Retinal pigment epithelial cell (primary cell): ENCODE measurements at regions not wholly inside any gene's neighbourhood (a gene's known extent, or its start where the extent isn't known, plus 50 kb on each side); places are given as distances from the start of the nearest gene placed in this dataset.

Experiments used
- DNase-seq: peaks from one replicate; pipeline ENCODE4 v3.0.0-alpha.2; 2010; ENCODE audit warnings: low read depth
- H3K4me3 ChIP-seq: 2 replicates; pipeline ENCODE4 v1.5.1; 2011; ENCODE audit warnings: mild to moderate bottlenecking, low read length, control low read depth, moderate library complexity
- TF ChIP-seq, protein P1 (sequence below): conservative IDR thresholded peaks from 2 replicates; pipeline ENCODE4 v1.5.1; 2011; ENCODE audit warnings: low read depth, low read length, control low read depth, inconsistent platforms

DNA sequence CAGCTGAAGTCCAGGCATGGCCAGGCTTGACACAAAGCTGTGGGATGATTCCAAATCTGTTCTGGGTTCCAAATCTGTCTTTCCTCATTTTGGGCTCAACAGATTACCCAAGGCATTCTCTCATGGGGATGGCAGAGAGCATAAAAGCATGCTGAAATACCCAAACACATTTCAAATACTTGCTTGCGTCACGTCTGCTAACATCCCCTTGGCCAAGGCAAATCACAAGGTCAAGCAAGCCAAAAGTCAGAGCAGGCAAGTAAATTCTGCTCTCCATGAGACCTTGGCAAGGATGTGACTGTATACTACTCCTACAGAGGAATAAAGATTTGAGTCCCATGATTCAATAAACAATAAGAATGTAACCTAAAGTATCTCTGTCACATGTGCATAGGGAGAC, 306.7 kb downstream of the EPB41L4A start:
- TF ChIP-seq, protein P1, sequence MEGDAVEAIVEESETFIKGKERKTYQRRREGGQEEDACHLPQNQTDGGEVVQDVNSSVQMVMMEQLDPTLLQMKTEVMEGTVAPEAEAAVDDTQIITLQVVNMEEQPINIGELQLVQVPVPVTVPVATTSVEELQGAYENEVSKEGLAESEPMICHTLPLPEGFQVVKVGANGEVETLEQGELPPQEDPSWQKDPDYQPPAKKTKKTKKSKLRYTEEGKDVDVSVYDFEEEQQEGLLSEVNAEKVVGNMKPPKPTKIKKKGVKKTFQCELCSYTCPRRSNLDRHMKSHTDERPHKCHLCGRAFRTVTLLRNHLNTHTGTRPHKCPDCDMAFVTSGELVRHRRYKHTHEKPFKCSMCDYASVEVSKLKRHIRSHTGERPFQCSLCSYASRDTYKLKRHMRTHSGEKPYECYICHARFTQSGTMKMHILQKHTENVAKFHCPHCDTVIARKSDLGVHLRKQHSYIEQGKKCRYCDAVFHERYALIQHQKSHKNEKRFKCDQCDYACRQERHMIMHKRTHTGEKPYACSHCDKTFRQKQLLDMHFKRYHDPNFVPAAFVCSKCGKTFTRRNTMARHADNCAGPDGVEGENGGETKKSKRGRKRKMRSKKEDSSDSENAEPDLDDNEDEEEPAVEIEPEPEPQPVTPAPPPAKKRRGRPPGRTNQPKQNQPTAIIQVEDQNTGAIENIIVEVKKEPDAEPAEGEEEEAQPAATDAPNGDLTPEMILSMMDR: no peak
- DNase-seq: no peak
- no peak overlapping the region for H3K4me3 ChIP-seq

DNA sequence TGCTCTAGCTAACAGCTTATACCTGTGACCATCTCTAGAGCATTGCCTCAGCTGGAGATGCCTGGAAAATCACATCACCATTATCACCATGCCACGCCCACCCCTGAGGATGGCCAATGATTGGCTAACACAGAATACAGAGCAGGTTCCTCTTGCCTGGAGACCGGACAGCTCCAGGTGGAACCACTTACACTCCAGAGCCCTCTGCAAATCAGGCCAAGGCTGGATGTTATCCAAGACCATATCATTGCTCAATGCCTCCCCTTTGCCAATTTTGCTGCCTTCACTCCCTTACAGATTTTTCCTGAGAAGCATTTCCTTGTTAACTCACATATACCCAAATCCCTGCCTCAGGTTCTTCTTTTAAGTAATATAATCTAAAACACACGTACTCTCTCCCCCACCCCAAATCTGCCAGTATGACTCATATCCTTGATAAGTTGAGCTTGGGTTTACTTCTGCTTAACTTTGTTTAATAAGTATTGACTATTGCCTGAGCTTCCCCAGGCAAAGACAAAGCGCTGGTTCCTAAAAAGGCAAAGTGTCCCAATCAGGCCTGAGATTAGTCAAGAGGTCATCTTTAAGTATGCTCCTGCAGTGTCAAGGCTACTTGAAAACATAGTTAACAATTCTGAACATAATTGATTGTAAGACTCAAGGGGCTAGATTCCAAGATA, 309.6 kb downstream of the EPB41L4A start:
- TF ChIP-seq, protein P1: no peak
- no peak overlapping the region for H3K4me3 ChIP-seq
- peak; percentile 35 for DNase-seq

DNA sequence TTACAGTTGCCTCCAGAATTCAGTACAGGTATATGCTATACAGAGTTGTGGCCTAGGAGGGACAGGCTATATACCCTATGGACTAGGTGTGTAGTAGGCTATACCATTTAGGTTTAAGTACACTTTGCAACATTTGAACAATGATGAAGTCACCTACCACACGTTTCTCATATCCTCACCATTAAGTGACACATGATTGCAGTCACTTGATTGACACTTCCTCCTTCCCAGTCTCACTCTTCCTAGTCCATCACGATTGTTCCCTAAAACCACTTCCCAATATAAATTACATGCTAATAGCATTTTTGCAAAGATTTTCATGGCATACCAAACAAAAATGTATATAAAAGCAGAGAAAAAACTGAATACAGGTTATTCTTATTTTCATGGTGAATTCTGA, 312.2 kb downstream of the EPB41L4A start:
- H3K4me3 ChIP-seq: no peak overlapping the region
- TF ChIP-seq, protein P1: no peak
- DNase-seq: no peak

DNA sequence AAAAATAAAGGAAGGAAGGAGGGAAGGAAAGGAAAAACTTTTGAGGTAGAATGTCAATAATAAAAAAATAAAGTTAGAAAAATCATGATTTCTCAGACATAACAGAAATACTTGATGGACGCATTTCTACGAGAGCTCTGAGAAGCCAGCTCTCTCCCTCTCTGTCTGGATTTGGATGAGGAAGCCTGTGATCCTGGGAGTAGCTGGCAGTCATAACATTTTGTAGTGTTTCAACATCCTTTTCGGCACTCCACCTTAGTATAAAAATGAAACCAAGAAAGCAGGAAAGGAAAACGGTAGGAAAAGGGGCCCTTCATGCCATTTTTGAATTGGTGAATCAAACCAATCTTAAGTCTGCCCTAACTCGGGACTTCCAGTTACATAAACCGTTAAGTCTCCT, 321.3 kb downstream of the EPB41L4A start:
- TF ChIP-seq, protein P1: no peak
- H3K4me3 ChIP-seq: no peak overlapping the region
- DNase-seq: no peak

DNA sequence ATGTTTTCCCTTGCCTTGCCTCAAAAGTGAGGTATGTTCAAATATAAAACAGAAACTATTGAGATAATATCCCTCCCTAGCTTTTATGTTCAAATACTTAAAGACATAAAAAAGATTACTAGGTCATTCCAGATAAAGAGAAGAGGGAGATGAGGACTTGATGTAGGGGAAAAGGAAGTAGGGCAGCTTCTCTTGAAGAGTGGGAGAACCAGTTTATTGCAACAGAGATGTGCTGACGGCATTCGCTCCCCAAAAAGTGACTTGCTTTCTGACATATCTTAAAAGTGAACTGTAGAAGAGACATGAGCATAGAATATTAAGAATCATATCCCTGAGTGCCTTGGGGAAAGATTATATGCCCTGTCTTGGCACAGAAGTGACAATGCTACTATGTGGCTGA, 330.2 kb upstream of the NREP start:
- DNase-seq: no peak
- no peak overlapping the region for H3K4me3 ChIP-seq
- TF ChIP-seq, protein P1: no peak

DNA sequence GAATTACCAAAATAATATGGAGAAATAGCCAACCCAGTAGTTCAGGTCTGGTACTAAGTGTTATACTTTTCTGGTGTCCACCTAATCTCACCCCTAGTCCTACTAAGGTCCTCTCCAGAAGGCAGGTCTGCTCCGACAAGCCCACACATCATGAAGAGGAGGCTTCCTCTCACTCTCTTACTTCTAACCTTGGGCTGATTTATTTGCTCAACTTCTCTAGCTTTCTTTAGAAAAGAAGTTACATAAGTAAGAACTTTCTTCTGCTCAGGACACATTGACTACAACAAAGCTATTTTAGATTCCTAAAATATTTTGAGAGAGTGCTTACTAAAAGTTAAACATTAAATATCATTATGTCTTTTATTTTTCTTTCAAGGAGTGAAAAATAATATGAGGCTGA, 329.7 kb upstream of the NREP start:
- DNase-seq: no peak
- TF ChIP-seq, protein P1: no peak
- no peak overlapping the region for H3K4me3 ChIP-seq

DNA sequence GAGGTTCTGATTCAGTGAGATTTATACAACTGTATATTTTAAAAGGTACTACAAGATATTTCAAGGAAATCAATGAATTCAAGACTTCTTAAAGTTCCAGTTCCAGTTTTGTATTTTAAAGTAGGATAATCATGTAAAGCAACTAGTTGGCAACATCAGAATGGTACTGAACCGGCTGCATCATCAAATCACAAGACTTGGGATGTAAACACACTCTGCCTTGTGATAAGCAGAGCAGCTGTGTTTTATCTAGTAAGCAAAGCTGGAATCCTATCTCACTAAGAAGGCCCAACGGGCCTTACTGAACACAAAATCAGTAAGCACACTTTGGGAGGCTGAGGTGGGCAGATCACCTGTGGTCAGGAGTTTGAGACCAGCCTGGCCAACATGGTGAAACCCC, 327.2 kb upstream of the NREP start:
- TF ChIP-seq, protein P1: no peak
- no peak for DNase-seq
- no peak overlapping the region for H3K4me3 ChIP-seq
